HL-60 (cell line): ENCODE measurements at regions not wholly inside any gene's neighbourhood (a gene's known extent, or its start where the extent isn't known, plus 50 kb on each side); places are given as distances from the start of the nearest gene placed in this dataset.

ENCODE experiments used
- DNase-seq, 2 experiments: peaks; one replicate each; pipeline ENCODE4 v3.0.0-alpha.2; 2010 to 2020; ENCODE audit warnings: low read depth in 1 of 2, low spot score in 1 of 2
- H3K27ac ChIP-seq: fragments of 250-450 bp; sonication (Bioruptor Pico); replicated peaks from 2 replicates; pipeline ENCODE4 v1.5.1; 2020; ENCODE audit warnings: mild to moderate bottlenecking, moderate library complexity
- H3K27me3 ChIP-seq: fragments of 250-450 bp; sonication (Bioruptor Pico); 2 replicates; pipeline ENCODE4 v1.5.1; 2021; ENCODE audit warnings: mild to moderate bottlenecking, moderate library complexity; ENCODE audit not compliant: insufficient read depth, poor library complexity, severe bottlenecking
- H3K4me3 ChIP-seq: replicated peaks from 2 replicates; pipeline ENCODE4 v1.5.1; 2011; ENCODE audit warnings: mild to moderate bottlenecking, control low read depth, low read length; ENCODE audit not compliant: insufficient read depth
- CTCF ChIP-seq: IDR thresholded peaks from one replicate; pipeline ENCODE4 v1.5.1; 2011; ENCODE audit warnings: low read length, control low read depth, inconsistent platforms; ENCODE audit not compliant: insufficient read depth
- GABPA ChIP-seq: IDR thresholded peaks from 2 replicates; pipeline ENCODE4 v1.6.1; 2012; ENCODE audit warnings: low read depth
- POLR2AphosphoS5 ChIP-seq: IDR thresholded peaks from 2 replicates; pipeline ENCODE4 v1.6.1; 2012; ENCODE audit warnings: low read depth
- REST ChIP-seq: IDR thresholded peaks from 2 replicates; pipeline ENCODE4 v1.6.1; 2012; ENCODE audit warnings: low read depth; ENCODE audit not compliant: insufficient replicate concordance
- SPI1 ChIP-seq: IDR thresholded peaks from 2 replicates; pipeline ENCODE4 v1.6.1; 2012; ENCODE audit warnings: low read depth, mild to moderate bottlenecking, borderline replicate concordance

GRCh38 chr5:94039101-94039500, 297.7 kb upstream of the POU5F2 start:
- Histone ChIP-seq H3K4me3 (no peak overlapping the region), H3K27me3 (no peaks in the 10 kb centered on the region), H3K27ac (no peak overlapping the region)
- DNase-seq = no peak
- TF ChIP-seq CTCF = no peak
- TF ChIP-seq REST = no peak
- TF ChIP-seq POLR2AphosphoS5 = no peak
- TF ChIP-seq GABPA = no peak
- no peak for TF ChIP-seq SPI1

- no peak for DNase-seq
- TF ChIP-seq GABPA (no peak), REST (no peak), SPI1 (no peak), POLR2AphosphoS5 (no peak), CTCF (no peak)
- no peaks in the 10 kb centered on the region for H3K27me3 ChIP-seq
- no peak overlapping the region for H3K27ac ChIP-seq
- H3K4me3 ChIP-seq = no peak overlapping the region
These were observed 290.2 kb upstream of the POU5F2 start for GRCh38 chr5:94031631-94032030.

GRCh38 chr5:94028001-94028400, 286.6 kb upstream of the POU5F2 start:
- no peak for DNase-seq
- TF ChIP-seq POLR2AphosphoS5 (no peak), CTCF (no peak), REST (no peak), SPI1 (no peak), GABPA (no peak)
- no peak overlapping the region for H3K27ac ChIP-seq
- no peaks in the 10 kb centered on the region for H3K27me3 ChIP-seq
- no peak overlapping the region for H3K4me3 ChIP-seq
